ENCODE measurements at regions not wholly inside any gene's neighbourhood (a gene's known extent, or its start where the extent isn't known, plus 50 kb on each side); places are given as distances from the start of the nearest gene placed in this dataset.
"Not testable (repeated sequence)": the region's sequence is repeated elsewhere in the genome, so short reads cannot be mapped to it uniquely, and the experiment has no call there.

DNA sequence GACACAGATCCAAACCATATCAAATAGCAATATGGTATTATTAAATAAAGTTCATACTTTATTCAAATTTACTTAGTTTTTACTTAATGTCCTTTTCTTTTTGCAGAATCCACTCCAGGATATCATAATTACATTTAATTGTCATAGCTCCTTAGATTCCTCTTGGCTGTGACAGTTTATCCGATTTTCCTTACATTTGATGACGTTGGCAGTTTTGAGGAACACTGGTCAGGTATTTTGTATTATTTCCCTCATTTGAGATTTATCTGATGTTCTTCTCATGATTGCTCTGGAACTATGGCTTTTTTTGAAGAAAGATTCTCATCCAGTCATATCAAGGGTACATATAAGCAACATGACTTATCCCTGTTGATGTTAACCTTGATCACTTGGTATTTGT, 198.3 kb upstream of the STAC start:
- Histone ChIP-seq H3K9me3 (ENCODE audit: insufficient read depth, low read depth, low read length) (no peaks in the 10 kb centered on the region), H3K4me3 (ENCODE audit: low read length, poor library complexity, severe bottlenecking) (no peak overlapping the region), H2AFZ (ENCODE audit: low read length) (no peak overlapping the region), H3K79me2 (ENCODE audit: insufficient read depth, low read length) (no peaks in the 10 kb centered on the region), H3K36me3 (ENCODE audit: insufficient read depth, low read length) (no peaks in the 10 kb centered on the region), H3K4me2 (ENCODE audit: low read depth, low read length, poor library complexity, severe bottlenecking) (no peak overlapping the region), H3K4me1 (ENCODE audit: insufficient read depth, low read length, poor library complexity, severe bottlenecking) (peaks cover 13% of the 10 kb centered on the region), H4K20me1 (ENCODE audit: insufficient read depth, low read length, poor library complexity, severe bottlenecking) (no peaks in the 10 kb centered on the region), H3K9me2 (replicated peaks; ENCODE audit: low read depth, low read length) (no peaks in the 10 kb centered on the region), H3K9ac (ENCODE audit: low read depth, low read length, poor library complexity, severe bottlenecking) (no peak overlapping the region), H3K27me3 (ENCODE audit: insufficient read depth, low read length, poor library complexity, severe bottlenecking) (no peaks in the 10 kb centered on the region), H3F3A (ENCODE audit: low read depth) (no peaks in the 10 kb centered on the region)
- TF ChIP-seq EZH2phosphoT487 (IDR thresholded peaks at IDR 0.05; ENCODE audit: borderline replicate concordance) (no peak), CTCF (conservative IDR thresholded peaks at IDR 0.05; ENCODE audit: low read length) (no peak)

- not testable (repeated sequence) for H2AFZ ChIP-seq (ENCODE audit: low read length); H3K79me2 ChIP-seq (ENCODE audit: insufficient read depth, low read length); H3K27me3 ChIP-seq (ENCODE audit: insufficient read depth, low read length, poor library complexity, severe bottlenecking); H4K20me1 ChIP-seq (ENCODE audit: insufficient read depth, low read length, poor library complexity, severe bottlenecking); H3F3A ChIP-seq (ENCODE audit: low read depth); H3K9ac ChIP-seq (ENCODE audit: low read depth, low read length, poor library complexity, severe bottlenecking); H3K4me2 ChIP-seq (ENCODE audit: low read depth, low read length, poor library complexity, severe bottlenecking); H3K9me2 ChIP-seq (replicated peaks; ENCODE audit: low read depth, low read length); H3K9me3 ChIP-seq (ENCODE audit: insufficient read depth, low read depth, low read length); H3K36me3 ChIP-seq (ENCODE audit: insufficient read depth, low read length); H3K4me3 ChIP-seq (ENCODE audit: low read length, poor library complexity, severe bottlenecking); H3K4me1 ChIP-seq (ENCODE audit: insufficient read depth, low read length, poor library complexity, severe bottlenecking)
These were observed 193.1 kb upstream of the STAC start for GRCh38 chr3:36187197-36187596.

DNA sequence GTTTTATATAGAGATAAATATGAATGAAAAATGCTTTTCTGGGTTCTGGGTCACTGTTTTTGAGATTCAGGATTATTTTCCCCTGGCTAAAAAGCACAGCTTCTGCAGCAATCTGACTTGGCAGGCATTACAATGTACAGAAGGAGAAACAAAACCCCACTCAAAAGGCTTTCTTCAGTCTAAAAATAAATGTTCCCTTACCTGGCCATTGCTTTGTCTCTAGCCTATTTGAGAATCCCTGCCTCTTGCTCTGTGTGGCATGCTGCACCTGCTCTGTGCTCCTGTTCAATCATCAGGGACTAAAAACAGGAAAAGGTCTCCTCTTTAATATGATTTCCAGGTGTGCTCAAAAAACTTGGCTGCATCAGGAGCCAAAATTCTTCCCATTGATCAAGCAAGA, 187.4 kb upstream of the STAC start:
- H3K9ac ChIP-seq (ENCODE audit: low read depth, low read length, poor library complexity, severe bottlenecking): no peak overlapping the region
- H2AFZ ChIP-seq (ENCODE audit: low read length): no peak overlapping the region
- no peaks in the 10 kb centered on the region for H3K9me3 ChIP-seq (ENCODE audit: insufficient read depth, low read depth, low read length)
- no peak overlapping the region for H3K4me3 ChIP-seq (ENCODE audit: low read length, poor library complexity, severe bottlenecking)
- H3K36me3 ChIP-seq (ENCODE audit: insufficient read depth, low read length): no peaks in the 10 kb centered on the region
- no peaks in the 10 kb centered on the region for H3K27me3 ChIP-seq (ENCODE audit: insufficient read depth, low read length, poor library complexity, severe bottlenecking)
- no peak for TF ChIP-seq EZH2phosphoT487 (IDR thresholded peaks at IDR 0.05; ENCODE audit: borderline replicate concordance)
- no peak for TF ChIP-seq CTCF (conservative IDR thresholded peaks at IDR 0.05; ENCODE audit: low read length)
- H3K4me2 ChIP-seq (ENCODE audit: low read depth, low read length, poor library complexity, severe bottlenecking): no peak overlapping the region
- H3F3A ChIP-seq (ENCODE audit: low read depth): no peaks in the 10 kb centered on the region
- H3K79me2 ChIP-seq (ENCODE audit: insufficient read depth, low read length): no peaks in the 10 kb centered on the region
- H4K20me1 ChIP-seq (ENCODE audit: insufficient read depth, low read length, poor library complexity, severe bottlenecking): no peaks in the 10 kb centered on the region
- H3K9me2 ChIP-seq (replicated peaks; ENCODE audit: low read depth, low read length): no peaks in the 10 kb centered on the region
- no peaks in the 10 kb centered on the region for H3K4me1 ChIP-seq (ENCODE audit: insufficient read depth, low read length, poor library complexity, severe bottlenecking)

DNA sequence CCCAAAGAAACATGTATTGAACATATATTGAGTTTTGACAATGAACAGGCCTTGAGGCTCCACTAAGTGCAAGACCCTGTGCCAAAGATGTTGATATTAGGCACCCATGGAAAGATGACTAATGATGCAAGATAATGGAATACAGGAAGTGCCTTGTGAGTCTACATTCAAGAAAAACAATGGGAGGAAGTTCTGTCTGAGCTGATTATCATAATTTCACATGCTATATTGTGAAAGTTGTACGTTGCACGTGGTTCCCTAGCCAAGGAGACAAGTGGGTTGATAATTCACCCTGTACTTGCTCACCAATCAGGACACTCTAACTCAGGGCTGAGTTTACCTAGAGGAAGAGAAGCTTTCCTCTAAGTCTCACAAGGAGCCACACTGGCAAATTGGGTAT, 186.9 kb upstream of the STAC start:
- Histone ChIP-seq H4K20me1 (ENCODE audit: insufficient read depth, low read length, poor library complexity, severe bottlenecking) (no peaks in the 10 kb centered on the region), H3K27me3 (ENCODE audit: insufficient read depth, low read length, poor library complexity, severe bottlenecking) (no peaks in the 10 kb centered on the region), H3F3A (ENCODE audit: low read depth) (no peaks in the 10 kb centered on the region), H3K4me1 (ENCODE audit: insufficient read depth, low read length, poor library complexity, severe bottlenecking) (no peaks in the 10 kb centered on the region), H2AFZ (ENCODE audit: low read length) (no peak overlapping the region), H3K36me3 (ENCODE audit: insufficient read depth, low read length) (no peaks in the 10 kb centered on the region), H3K79me2 (ENCODE audit: insufficient read depth, low read length) (no peaks in the 10 kb centered on the region), H3K4me2 (ENCODE audit: low read depth, low read length, poor library complexity, severe bottlenecking) (no peak overlapping the region), H3K9me2 (replicated peaks; ENCODE audit: low read depth, low read length) (no peaks in the 10 kb centered on the region), H3K4me3 (ENCODE audit: low read length, poor library complexity, severe bottlenecking) (no peak overlapping the region), H3K9ac (ENCODE audit: low read depth, low read length, poor library complexity, severe bottlenecking) (no peak overlapping the region), H3K9me3 (ENCODE audit: insufficient read depth, low read depth, low read length) (no peaks in the 10 kb centered on the region)
- no peak for TF ChIP-seq EZH2phosphoT487 (IDR thresholded peaks at IDR 0.05; ENCODE audit: borderline replicate concordance)
- no peak for TF ChIP-seq CTCF (conservative IDR thresholded peaks at IDR 0.05; ENCODE audit: low read length)
